CD4-positive, CD25-positive, alpha-beta regulatory T cell (primary cell): ENCODE measurements at regions not wholly inside any gene's neighbourhood (a gene's known extent, or its start where the extent isn't known, plus 50 kb on each side); places are given as distances from the start of the nearest gene placed in this dataset.

Experiments
- ATAC-seq, 2 donors: fragments of 150-1000 bp; cut with Tn5 transposase; one replicate each; pipeline ENCODE4 v1.10.0; 2021; ENCODE audit warnings: low read depth in 2 of 2, moderate number of reproducible peaks in 2 of 2, moderate library complexity in 1 of 2
- DNase-seq, 3 donors: peaks; one replicate each; pipeline versions ENCODE4 v3.0.0 to v3.0.0-alpha.2; 2012 to 2022; ENCODE audit warnings: mixed read lengths in 1 of 3
- H3K27ac ChIP-seq: one replicate; pipeline ENCODE4 v1.7.0; 2013; ENCODE audit warnings: mild to moderate bottlenecking, low read length; ENCODE audit not compliant: insufficient read depth, poor library complexity, severe bottlenecking
- H3K27me3 ChIP-seq: one replicate; pipeline ENCODE4 v1.7.0; 2013; ENCODE audit warnings: low read length; ENCODE audit not compliant: control insufficient read depth, insufficient read depth
- H3K36me3 ChIP-seq: one replicate; pipeline ENCODE4 v1.7.0; 2013; ENCODE audit warnings: mild to moderate bottlenecking, low read length, moderate library complexity; ENCODE audit not compliant: control insufficient read depth, insufficient read depth
- H3K4me1 ChIP-seq: 2 replicates; pipeline ENCODE4 v1.7.0; 2013; ENCODE audit warnings: mild to moderate bottlenecking, low read length; ENCODE audit not compliant: insufficient read depth, control insufficient read depth, poor library complexity, severe bottlenecking
- H3K4me3 ChIP-seq: one replicate; pipeline ENCODE4 v1.7.0; 2013; ENCODE audit warnings: low read depth, mild to moderate bottlenecking, low read length, moderate library complexity
- H3K9me3 ChIP-seq, 2 experiments: 1 replicate in 1 of 2; 2 replicates in 1 of 2; pipeline ENCODE4 v1.7.0; 2013; ENCODE audit warnings: low read length in 2 of 2, mild to moderate bottlenecking in 1 of 2, moderate library complexity in 1 of 2; ENCODE audit not compliant: control insufficient read depth in 2 of 2
- H3K27ac Mint-ChIP-seq, 3 donors: one replicate each; pipeline ENCODE4 v1.8.0; 2020 to 2022; ENCODE audit warnings: mild to moderate bottlenecking in 3 of 3, mixed read lengths in 3 of 3, moderate library complexity in 2 of 3
- H3K27me3 Mint-ChIP-seq: one replicate; pipeline ENCODE4 v1.8.0; 2022; ENCODE audit warnings: mild to moderate bottlenecking, mixed read lengths
- H3K36me3 Mint-ChIP-seq: one replicate; pipeline ENCODE4 v1.8.0; 2020; ENCODE audit warnings: mixed read lengths
- H3K4me1 Mint-ChIP-seq, 4 donors: one replicate each; pipeline ENCODE4 v1.8.0; 2020 to 2022; ENCODE audit warnings: mixed read lengths in 4 of 4, mild to moderate bottlenecking in 1 of 4
- H3K4me3 Mint-ChIP-seq, 4 donors: one replicate each; pipeline ENCODE4 v1.8.0; 2020 to 2022; ENCODE audit warnings: mild to moderate bottlenecking in 4 of 4, mixed read lengths in 4 of 4, moderate library complexity in 3 of 4
- H3K9me3 Mint-ChIP-seq, 7 donors: one replicate each; pipeline ENCODE4 v1.8.0; 2020 to 2022; ENCODE audit warnings: mixed read lengths in 7 of 7, mild to moderate bottlenecking in 3 of 7, moderate library complexity in 2 of 7

DNA sequence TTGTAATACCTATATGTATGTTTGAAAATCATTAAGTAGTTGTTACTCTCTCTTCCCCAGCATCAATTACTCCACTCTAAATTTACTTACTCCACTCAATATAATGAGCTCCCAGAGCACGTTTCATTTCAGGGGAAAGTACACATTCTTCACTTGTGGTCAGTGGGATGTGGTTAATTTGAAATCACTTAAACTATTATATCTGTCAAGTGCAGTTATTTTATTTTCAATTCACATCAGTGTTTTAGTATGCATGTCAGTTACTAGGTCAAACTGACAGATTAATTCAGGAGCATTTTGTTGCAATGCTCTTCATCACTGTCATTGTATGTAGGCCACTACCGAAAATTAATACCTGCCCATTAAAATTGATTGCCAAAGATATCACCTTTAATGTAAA is 376.1 kb downstream of the ZIC4 start:
- no peak overlapping the region for H3K27ac ChIP-seq
- DNase-seq: no peak
- no peaks in the 10 kb centered on the region for H3K36me3 Mint-ChIP-seq
- H3K9me3 Mint-ChIP-seq: peaks cover 1 to 25% (median 11%) of the 10 kb centered on the region in 7 donors
- H3K4me3 ChIP-seq: no peak overlapping the region
- no peaks in the 10 kb centered on the region for H3K4me1 Mint-ChIP-seq
- no peak for ATAC-seq
- H3K9me3 ChIP-seq: peaks cover 0 to 2% of the 10 kb centered on the region in 2 experiments
- no peaks in the 10 kb centered on the region for H3K36me3 ChIP-seq
- H3K27ac Mint-ChIP-seq: no peak overlapping the region
- no peaks in the 10 kb centered on the region for H3K4me1 ChIP-seq
- H3K4me3 Mint-ChIP-seq: no peak overlapping the region
- H3K27me3 ChIP-seq: no peaks in the 10 kb centered on the region
- no peaks in the 10 kb centered on the region for H3K27me3 Mint-ChIP-seq

DNA sequence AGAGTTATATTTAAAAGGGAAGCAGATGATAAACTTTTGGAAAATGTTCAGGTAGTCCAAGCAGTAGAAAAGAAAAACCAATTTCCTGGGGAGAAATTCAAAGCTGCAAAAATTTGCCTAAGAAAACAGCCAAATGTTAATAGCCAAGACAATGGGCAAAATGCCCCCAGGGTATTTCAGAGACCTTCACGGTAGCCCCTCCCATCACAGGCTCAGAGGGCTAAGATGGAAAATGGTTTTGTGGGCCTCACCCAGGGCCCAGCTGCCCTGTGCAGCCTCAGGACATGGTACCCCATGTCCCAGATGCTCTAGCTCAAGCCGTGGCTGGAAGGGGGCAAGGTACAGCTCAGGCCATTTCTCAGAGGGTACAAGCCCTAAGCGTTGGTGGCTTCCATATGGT is 391.0 kb downstream of the ZIC4 start:
- no peaks in the 10 kb centered on the region for H3K36me3 Mint-ChIP-seq
- H3K4me3 Mint-ChIP-seq: no peak overlapping the region
- peaks cover 4% of the 10 kb centered on the region for H3K27me3 Mint-ChIP-seq
- H3K4me3 ChIP-seq: no peak overlapping the region
- no peaks in the 10 kb centered on the region for H3K4me1 ChIP-seq
- DNase-seq (no peak), ATAC-seq (no peak)
- H3K27me3 ChIP-seq: no peaks in the 10 kb centered on the region
- no peaks in the 10 kb centered on the region for H3K9me3 ChIP-seq
- H3K27ac ChIP-seq: no peak overlapping the region
- H3K36me3 ChIP-seq: no peaks in the 10 kb centered on the region
- no peak overlapping the region for H3K27ac Mint-ChIP-seq
- peaks cover 0 to 4% (median 0%) of the 10 kb centered on the region in 4 donors for H3K4me1 Mint-ChIP-seq
- peaks cover 0 to 8% (median 1%) of the 10 kb centered on the region in 7 donors for H3K9me3 Mint-ChIP-seq

DNA sequence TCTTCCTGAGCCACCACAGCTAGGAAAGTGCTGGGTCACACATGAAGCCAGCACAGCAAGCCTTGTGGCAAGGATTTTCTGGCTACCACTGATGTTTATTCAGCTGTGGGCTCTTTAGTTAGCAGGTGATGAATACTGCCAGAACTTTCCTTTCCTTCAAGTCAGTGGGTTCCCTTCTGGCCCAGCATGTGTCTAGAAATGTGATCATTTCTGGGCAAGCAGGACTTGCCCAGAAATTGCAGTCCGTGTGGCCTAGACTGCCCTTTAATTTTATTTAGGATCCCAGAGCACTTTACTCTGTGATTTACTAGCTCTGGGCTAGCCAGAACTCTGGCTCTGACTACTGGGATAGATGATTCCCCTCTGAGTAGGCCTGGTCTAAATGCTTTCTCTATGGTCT is 397.5 kb downstream of the ZIC4 start:
- Histone ChIP-seq H3K27ac (no peak overlapping the region), H3K36me3 (no peaks in the 10 kb centered on the region), H3K9me3 (no peaks in the 10 kb centered on the region), H3K27me3 (no peaks in the 10 kb centered on the region), H3K4me3 (no peak overlapping the region), H3K4me1 (no peaks in the 10 kb centered on the region)
- no peak overlapping the region for H3K27ac Mint-ChIP-seq
- DNase-seq (no peak), ATAC-seq (no peak)
- H3K4me1 Mint-ChIP-seq: no peaks in the 10 kb centered on the region
- peaks cover 0 to 10% (median 7%) of the 10 kb centered on the region in 7 donors for H3K9me3 Mint-ChIP-seq
- no peaks in the 10 kb centered on the region for H3K36me3 Mint-ChIP-seq
- H3K4me3 Mint-ChIP-seq: no peak overlapping the region
- no peaks in the 10 kb centered on the region for H3K27me3 Mint-ChIP-seq

DNA sequence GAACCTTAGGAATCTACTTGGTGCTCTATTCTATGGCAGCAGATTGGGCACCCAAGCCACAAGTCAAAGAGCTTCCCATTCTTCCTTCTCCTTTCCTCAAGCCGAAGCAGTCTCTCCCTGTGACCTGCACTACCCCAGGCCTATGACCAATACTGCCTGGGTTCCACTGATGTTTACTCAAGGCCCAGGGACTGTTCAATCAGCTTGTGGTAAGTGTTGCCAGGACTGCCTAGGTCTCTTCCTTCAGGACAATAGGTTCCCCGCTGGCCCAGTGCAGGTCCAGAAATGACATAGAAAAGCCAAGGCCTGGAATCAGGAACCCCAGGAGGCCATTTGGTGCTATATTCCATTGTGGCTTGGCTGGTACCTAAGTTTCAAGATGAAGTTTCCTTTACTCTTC is 397.9 kb downstream of the ZIC4 start:
- no peaks in the 10 kb centered on the region for H3K36me3 ChIP-seq
- no peaks in the 10 kb centered on the region for H3K36me3 Mint-ChIP-seq
- no peak overlapping the region for H3K4me3 ChIP-seq
- H3K4me1 Mint-ChIP-seq: no peaks in the 10 kb centered on the region
- DNase-seq: no peak
- no peaks in the 10 kb centered on the region for H3K9me3 ChIP-seq
- no peak overlapping the region for H3K27ac Mint-ChIP-seq
- no peaks in the 10 kb centered on the region for H3K27me3 Mint-ChIP-seq
- no peaks in the 10 kb centered on the region for H3K27me3 ChIP-seq
- H3K4me3 Mint-ChIP-seq: no peak overlapping the region
- H3K9me3 Mint-ChIP-seq: peaks cover 0 to 10% (median 7%) of the 10 kb centered on the region in 7 donors
- H3K27ac ChIP-seq: no peak overlapping the region
- ATAC-seq: no peak
- no peaks in the 10 kb centered on the region for H3K4me1 ChIP-seq

DNA sequence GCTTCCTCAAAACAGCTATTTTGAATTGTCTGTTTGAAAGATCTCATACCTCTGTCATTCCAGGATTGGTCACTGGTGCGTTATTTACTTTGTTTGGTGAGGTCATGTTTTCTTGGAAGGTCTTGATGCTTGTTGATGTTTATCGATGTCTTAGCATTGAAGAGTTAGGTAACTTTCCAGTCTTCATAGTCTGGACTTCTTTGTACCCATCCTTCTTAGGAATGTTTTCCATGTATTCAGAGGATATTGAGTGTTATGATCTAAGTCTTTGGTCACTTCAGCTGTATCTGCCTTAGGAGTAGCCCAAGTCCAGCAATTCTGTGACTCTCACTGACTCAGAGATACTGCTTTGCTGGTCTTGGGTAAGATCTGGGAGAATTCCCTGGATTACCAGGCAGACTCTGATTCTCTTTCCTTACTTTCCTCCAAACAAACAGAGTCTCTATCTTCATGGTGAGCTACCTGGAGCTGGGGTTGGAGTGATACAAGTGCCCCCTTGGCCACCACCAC is 398.6 kb downstream of the ZIC4 start:
- H3K4me1 ChIP-seq: no peaks in the 10 kb centered on the region
- no peaks in the 10 kb centered on the region for H3K36me3 ChIP-seq
- no peak overlapping the region for H3K27ac ChIP-seq
- no peaks in the 10 kb centered on the region for H3K9me3 ChIP-seq
- Mint-ChIP-seq H3K4me3 (no peak overlapping the region), H3K27ac (no peak overlapping the region), H3K36me3 (no peaks in the 10 kb centered on the region), H3K4me1 (no peaks in the 10 kb centered on the region), H3K9me3 (peaks cover under 1 to 10% (median 7%) of the 10 kb centered on the region in 7 donors), H3K27me3 (no peaks in the 10 kb centered on the region)
- ATAC-seq: no peak
- DNase-seq: no peak
- no peaks in the 10 kb centered on the region for H3K27me3 ChIP-seq
- no peak overlapping the region for H3K4me3 ChIP-seq

DNA sequence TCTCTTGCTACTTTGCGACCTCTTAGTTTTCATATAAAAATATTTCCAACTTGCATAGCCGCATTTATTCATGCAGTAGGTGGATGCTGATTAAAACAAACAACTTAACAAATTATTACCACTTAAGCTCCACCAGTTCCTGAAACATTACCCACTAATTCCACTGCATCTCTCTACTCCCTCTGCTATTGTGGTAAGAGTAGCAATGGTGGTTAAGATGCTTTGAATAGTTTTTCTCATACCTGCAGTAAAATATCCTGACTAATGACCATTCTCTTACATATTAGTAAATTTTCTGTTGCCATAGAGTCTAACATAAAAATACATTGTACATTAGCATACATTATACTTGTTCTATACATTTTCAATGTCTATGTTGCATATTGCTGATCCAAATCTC is 397.6 kb upstream of the PLSCR5 start:
- no peak overlapping the region for H3K27ac ChIP-seq
- DNase-seq (no peak), ATAC-seq (no peak)
- H3K27me3 Mint-ChIP-seq: no peaks in the 10 kb centered on the region
- H3K4me1 ChIP-seq: no peaks in the 10 kb centered on the region
- H3K4me3 Mint-ChIP-seq: no peak overlapping the region
- no peaks in the 10 kb centered on the region for H3K9me3 ChIP-seq
- no peak overlapping the region for H3K4me3 ChIP-seq
- peaks cover 3 to 13% (median 6%) of the 10 kb centered on the region in 7 donors for H3K9me3 Mint-ChIP-seq
- H3K36me3 ChIP-seq: no peaks in the 10 kb centered on the region
- no peaks in the 10 kb centered on the region for H3K36me3 Mint-ChIP-seq
- no peaks in the 10 kb centered on the region for H3K27me3 ChIP-seq
- H3K4me1 Mint-ChIP-seq: no peaks in the 10 kb centered on the region
- no peak overlapping the region for H3K27ac Mint-ChIP-seq

DNA sequence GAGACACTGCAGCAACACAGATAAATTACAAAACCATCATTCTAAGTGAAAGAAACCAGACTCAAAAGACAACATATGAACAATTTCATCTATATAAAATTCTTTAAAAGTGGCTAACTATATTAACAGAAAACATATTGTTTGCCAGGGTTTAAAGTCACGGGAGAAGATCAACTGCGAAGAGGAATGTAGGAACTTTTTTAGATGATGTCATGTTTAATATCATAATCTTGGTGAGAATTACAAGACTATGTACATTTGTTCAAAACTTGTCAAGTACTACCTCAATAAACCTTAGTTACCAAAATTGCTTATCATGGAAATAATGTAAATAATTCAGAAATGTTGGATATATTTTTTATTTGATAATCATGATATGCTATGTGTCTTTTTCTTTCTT is 395.1 kb upstream of the PLSCR5 start:
- H3K27me3 ChIP-seq: no peaks in the 10 kb centered on the region
- no peak overlapping the region for H3K4me3 ChIP-seq
- H3K9me3 ChIP-seq: no peaks in the 10 kb centered on the region
- Mint-ChIP-seq H3K4me1 (no peaks in the 10 kb centered on the region), H3K36me3 (no peaks in the 10 kb centered on the region), H3K27ac (no peak overlapping the region), H3K27me3 (no peaks in the 10 kb centered on the region), H3K4me3 (no peak overlapping the region), H3K9me3 (peaks cover 1 to 15% (median 4%) of the 10 kb centered on the region in 7 donors)
- DNase-seq (no peak), ATAC-seq (no peak)
- H3K27ac ChIP-seq: no peak overlapping the region
- no peaks in the 10 kb centered on the region for H3K4me1 ChIP-seq
- H3K36me3 ChIP-seq: no peaks in the 10 kb centered on the region

DNA sequence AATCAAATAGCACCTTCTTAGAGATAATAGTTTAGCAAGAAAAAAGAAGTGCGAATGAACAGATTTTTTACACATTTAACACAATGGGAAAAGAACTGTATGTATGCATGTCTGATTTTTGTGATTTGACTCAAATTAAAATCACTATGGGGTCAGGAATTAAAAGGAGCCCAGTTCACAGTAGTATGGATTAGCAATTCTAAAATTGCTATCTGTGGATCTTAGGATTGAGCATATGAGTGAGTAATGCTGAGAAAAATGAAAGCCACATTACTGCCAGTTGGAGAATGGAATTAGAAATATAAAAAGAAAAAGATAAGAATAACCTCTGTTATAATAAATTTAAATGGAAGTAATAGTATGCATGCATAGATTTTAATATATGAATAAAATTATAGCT is 386.8 kb upstream of the PLSCR5 start:
- H3K27ac Mint-ChIP-seq: no peak overlapping the region

More for the DNA sequence above, 386.8 kb upstream of the PLSCR5 start:
- Histone ChIP-seq H3K4me1 (no peaks in the 10 kb centered on the region), H3K36me3 (no peaks in the 10 kb centered on the region), H3K4me3 (no peak overlapping the region), H3K9me3 (no peaks in the 10 kb centered on the region), H3K27me3 (no peaks in the 10 kb centered on the region), H3K27ac (no peak overlapping the region)
- no peaks in the 10 kb centered on the region for H3K4me1 Mint-ChIP-seq
- no peak overlapping the region for H3K4me3 Mint-ChIP-seq
- H3K9me3 Mint-ChIP-seq: peaks cover 0 to 23% (median 7%) of the 10 kb centered on the region in 7 donors
- no peaks in the 10 kb centered on the region for H3K36me3 Mint-ChIP-seq
- ATAC-seq (no peak), DNase-seq (no peak)
- no peaks in the 10 kb centered on the region for H3K27me3 Mint-ChIP-seq
